ENCODE measurements at regions not wholly inside any gene's neighbourhood (a gene's known extent, or its start where the extent isn't known, plus 50 kb on each side); places are given as distances from the start of the nearest gene placed in this dataset.

DNA sequence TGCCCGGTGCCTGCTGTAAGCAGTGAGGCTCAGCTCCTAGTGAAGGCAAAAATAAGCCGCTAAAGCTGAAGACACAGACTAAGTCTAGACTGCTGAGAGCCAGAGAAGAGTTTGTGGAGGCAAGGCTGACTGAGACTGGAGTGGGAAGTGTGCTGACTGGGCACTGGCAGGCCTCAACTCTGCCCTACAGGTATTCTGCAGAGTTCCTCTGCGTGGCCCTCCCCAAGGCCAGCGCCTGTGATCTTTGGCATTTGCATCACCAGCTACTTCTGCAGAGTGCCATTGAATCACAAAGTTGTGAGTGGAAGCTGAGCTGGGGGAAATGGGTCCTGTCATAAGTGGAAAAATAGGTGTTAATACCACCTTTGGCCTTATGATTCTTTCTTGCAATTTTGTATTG lies 905.7 kb downstream of the PLA2G4A start:
- TF ChIP-seq TEAD4 (IDR thresholded peaks at IDR 0.05) (no peak), NFIC (IDR thresholded peaks at IDR 0.05) (no peak), YY1 (IDR thresholded peaks at IDR 0.05; ENCODE audit: low read depth) (no peak), CREB1 (IDR thresholded peaks at IDR 0.05; ENCODE audit: low read depth) (no peak), EP300 (IDR thresholded peaks at IDR 0.05; ENCODE audit: borderline replicate concordance) (no peak), RAD21 (IDR thresholded peaks at IDR 0.05; ENCODE audit: low read depth) (no peak), ZBTB7A (IDR thresholded peaks at IDR 0.05; ENCODE audit: low read depth) (no peak), CEBPB (IDR thresholded peaks at IDR 0.05) (no peak), EGR1 (IDR thresholded peaks at IDR 0.05) (no peak)
- TF ChIP-seq, protein P1, sequence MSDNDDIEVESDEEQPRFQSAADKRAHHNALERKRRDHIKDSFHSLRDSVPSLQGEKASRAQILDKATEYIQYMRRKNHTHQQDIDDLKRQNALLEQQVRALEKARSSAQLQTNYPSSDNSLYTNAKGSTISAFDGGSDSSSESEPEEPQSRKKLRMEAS (IDR thresholded peaks at IDR 0.05): no peak
- TF ChIP-seq, protein P2, sequence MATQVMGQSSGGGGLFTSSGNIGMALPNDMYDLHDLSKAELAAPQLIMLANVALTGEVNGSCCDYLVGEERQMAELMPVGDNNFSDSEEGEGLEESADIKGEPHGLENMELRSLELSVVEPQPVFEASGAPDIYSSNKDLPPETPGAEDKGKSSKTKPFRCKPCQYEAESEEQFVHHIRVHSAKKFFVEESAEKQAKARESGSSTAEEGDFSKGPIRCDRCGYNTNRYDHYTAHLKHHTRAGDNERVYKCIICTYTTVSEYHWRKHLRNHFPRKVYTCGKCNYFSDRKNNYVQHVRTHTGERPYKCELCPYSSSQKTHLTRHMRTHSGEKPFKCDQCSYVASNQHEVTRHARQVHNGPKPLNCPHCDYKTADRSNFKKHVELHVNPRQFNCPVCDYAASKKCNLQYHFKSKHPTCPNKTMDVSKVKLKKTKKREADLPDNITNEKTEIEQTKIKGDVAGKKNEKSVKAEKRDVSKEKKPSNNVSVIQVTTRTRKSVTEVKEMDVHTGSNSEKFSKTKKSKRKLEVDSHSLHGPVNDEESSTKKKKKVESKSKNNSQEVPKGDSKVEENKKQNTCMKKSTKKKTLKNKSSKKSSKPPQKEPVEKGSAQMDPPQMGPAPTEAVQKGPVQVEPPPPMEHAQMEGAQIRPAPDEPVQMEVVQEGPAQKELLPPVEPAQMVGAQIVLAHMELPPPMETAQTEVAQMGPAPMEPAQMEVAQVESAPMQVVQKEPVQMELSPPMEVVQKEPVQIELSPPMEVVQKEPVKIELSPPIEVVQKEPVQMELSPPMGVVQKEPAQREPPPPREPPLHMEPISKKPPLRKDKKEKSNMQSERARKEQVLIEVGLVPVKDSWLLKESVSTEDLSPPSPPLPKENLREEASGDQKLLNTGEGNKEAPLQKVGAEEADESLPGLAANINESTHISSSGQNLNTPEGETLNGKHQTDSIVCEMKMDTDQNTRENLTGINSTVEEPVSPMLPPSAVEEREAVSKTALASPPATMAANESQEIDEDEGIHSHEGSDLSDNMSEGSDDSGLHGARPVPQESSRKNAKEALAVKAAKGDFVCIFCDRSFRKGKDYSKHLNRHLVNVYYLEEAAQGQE (IDR thresholded peaks at IDR 0.05; ENCODE audit: low read depth): no peak

DNA sequence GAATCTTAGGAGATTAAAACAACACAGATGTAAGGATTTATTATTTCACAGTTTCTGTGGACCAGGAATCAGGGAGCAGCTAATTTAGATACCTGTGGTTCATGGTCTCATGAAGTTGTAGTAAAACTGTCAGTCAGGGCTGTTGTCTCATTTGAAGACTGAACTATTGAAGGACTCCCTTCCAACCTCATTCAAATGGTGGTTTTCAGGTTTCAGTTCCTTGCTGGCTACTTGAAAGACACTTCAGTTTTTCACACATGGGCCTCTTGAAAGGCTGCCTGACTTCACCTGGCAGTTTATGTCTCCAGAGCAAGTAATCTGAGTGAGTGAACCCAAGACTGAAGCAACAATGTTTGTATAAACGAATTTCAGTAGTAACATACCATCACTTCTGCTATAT lies 915.9 kb downstream of the PLA2G4A start:
- TF ChIP-seq, protein P3, sequence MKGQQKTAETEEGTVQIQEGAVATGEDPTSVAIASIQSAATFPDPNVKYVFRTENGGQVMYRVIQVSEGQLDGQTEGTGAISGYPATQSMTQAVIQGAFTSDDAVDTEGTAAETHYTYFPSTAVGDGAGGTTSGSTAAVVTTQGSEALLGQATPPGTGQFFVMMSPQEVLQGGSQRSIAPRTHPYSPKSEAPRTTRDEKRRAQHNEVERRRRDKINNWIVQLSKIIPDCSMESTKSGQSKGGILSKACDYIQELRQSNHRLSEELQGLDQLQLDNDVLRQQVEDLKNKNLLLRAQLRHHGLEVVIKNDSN (IDR thresholded peaks at IDR 0.05): no peak
- TF ChIP-seq CREB1 (IDR thresholded peaks at IDR 0.05; ENCODE audit: low read depth) (no peak), CEBPB (IDR thresholded peaks at IDR 0.05) (no peak), RAD21 (IDR thresholded peaks at IDR 0.05; ENCODE audit: low read depth) (no peak), NFIC (IDR thresholded peaks at IDR 0.05) (no peak), ZBTB7A (IDR thresholded peaks at IDR 0.05; ENCODE audit: low read depth) (no peak), YY1 (IDR thresholded peaks at IDR 0.05; ENCODE audit: low read depth) (no peak), TAF1 (IDR thresholded peaks at IDR 0.05; ENCODE audit: low read depth) (no peak), EGR1 (IDR thresholded peaks at IDR 0.05) (no peak), FOXM1 (IDR thresholded peaks at IDR 0.05; ENCODE audit: borderline replicate concordance, low read depth) (no peak), EP300 (IDR thresholded peaks at IDR 0.05; ENCODE audit: borderline replicate concordance) (no peak)
- TF ChIP-seq, protein P2 (IDR thresholded peaks at IDR 0.05; ENCODE audit: low read depth): no peak
- TF ChIP-seq, protein P1 (IDR thresholded peaks at IDR 0.05): no peak

DNA sequence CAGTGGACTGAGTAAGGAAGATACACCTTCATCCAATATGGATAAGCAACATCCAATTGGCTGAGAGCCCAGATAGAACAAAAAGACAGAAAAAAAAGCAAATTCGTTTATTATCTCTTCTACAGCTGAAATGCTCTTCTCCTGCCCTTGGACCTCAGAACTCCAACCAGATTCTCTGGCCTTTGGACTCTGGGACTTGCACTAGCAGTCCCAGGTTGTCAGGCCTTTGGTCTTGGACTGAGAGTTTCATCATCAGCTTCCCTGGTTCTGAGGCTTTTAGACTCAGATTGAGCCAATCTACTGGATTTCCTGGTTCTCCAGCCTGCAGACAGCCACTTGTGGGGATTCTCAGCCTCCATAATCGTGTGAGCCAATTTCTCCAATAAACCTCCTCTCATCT lies 926.8 kb downstream of the PLA2G4A start:
- TF ChIP-seq, protein P2 (IDR thresholded peaks at IDR 0.05; ENCODE audit: low read depth): no peak
- TF ChIP-seq CEBPB (IDR thresholded peaks at IDR 0.05): no peak
- TF ChIP-seq YY1 (IDR thresholded peaks at IDR 0.05; ENCODE audit: low read depth): no peak
- TF ChIP-seq ZBTB7A (IDR thresholded peaks at IDR 0.05; ENCODE audit: low read depth): no peak
- TF ChIP-seq TCF12 (IDR thresholded peaks at IDR 0.05; ENCODE audit: low read depth): no peak
- TF ChIP-seq NFIC (IDR thresholded peaks at IDR 0.05): no peak
- TF ChIP-seq EP300 (IDR thresholded peaks at IDR 0.05; ENCODE audit: borderline replicate concordance): no peak
- no peak for TF ChIP-seq EGR1 (IDR thresholded peaks at IDR 0.05)
- TF ChIP-seq TAF1 (IDR thresholded peaks at IDR 0.05; ENCODE audit: low read depth): no peak
- TF ChIP-seq, protein P1 (IDR thresholded peaks at IDR 0.05): no peak
- TF ChIP-seq FOXM1 (IDR thresholded peaks at IDR 0.05; ENCODE audit: borderline replicate concordance, low read depth): no peak
- no peak for TF ChIP-seq CREB1 (IDR thresholded peaks at IDR 0.05; ENCODE audit: low read depth)
- TF ChIP-seq, protein P3 (IDR thresholded peaks at IDR 0.05): no peak
- TF ChIP-seq RAD21 (IDR thresholded peaks at IDR 0.05; ENCODE audit: low read depth): no peak
- no peak for TF ChIP-seq TEAD4 (IDR thresholded peaks at IDR 0.05)

DNA sequence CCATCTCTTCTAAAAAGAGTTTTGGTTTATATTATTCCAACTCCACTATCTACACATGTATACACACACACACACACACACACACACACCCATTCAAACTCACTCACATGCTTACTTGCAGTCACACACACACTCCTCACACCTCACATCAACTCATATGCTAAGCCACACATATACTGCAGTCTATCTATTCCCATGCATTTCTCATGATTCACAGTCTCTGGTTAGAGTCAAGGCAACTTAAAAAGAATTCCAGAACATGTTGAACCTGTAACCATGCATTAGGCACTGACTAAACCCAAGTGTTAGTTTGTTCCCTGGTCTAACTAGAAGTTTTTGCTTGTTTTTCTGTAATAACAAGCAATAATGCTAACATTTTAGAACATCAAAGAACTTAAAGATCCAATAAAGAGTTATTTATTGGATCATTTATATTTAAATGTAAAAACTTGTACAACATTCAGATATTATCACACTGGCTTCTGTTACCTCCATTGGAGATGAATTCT lies 931.1 kb downstream of the PLA2G4A start:
- TF ChIP-seq RAD21 (IDR thresholded peaks at IDR 0.05; ENCODE audit: low read depth) (no peak), EP300 (IDR thresholded peaks at IDR 0.05; ENCODE audit: borderline replicate concordance) (no peak), TAF1 (IDR thresholded peaks at IDR 0.05; ENCODE audit: low read depth) (no peak)
- TF ChIP-seq, protein P1 (IDR thresholded peaks at IDR 0.05): no peak
- TF ChIP-seq, protein P3 (IDR thresholded peaks at IDR 0.05): no peak
